Smooth muscle cell of the brain vasculature (primary cell): ENCODE measurements at regions not wholly inside any gene's neighbourhood (a gene's known extent, or its start where the extent isn't known, plus 50 kb on each side); places are given as distances from the start of the nearest gene placed in this dataset.

Experiments
- DNase-seq: peaks from one replicate; pipeline ENCODE4 v3.0.0-alpha.2; 2012; ENCODE audit warnings: low read depth, low spot score

DNA sequence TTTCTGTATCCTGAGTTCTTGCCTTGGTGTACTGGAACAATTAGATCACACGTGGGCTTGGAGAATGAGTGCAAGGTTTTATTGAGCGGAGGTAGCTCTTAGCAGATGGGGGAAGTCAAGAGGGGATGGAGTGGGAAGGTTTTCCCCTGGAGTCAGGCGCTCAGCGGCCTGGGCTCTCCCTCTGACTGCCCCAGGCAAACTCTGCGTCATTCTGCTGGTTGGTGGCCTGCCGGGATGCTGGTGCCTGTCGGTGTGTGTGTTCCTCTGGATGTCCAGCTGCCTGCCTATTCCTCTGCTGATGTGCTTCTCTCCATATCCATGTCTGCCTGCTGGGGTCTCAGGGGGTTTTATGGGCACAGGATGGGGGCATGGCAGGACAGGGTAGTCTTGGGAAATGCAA, 111.0 kb downstream of the TRIB2 start:
- DNase-seq: no peak

GRCh38 chr2:12828980-12829379, 112.2 kb downstream of the TRIB2 start:
- no peak for DNase-seq

- DNase-seq: no peak
These were observed 114.3 kb downstream of the TRIB2 start for GRCh38 chr2:12831016-12831415.

DNA sequence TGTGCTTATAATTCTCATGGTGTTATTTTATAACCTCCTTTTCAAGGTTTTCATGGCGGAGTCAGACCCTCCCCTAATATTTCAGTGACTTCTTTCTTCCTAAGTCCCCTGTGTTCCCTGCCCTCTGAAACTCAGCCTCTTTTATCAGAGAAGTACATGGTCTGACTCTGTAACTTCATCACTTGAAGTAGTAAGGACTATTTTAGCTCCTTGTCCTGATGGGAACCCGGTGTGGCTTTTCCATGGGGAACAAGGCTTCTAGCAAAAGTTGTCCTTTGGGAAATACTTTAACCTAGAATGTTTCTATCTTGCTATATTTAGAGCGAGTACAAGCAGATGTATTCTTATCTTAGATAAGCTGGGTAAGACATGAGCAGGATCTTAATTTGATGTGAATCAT, 117.5 kb downstream of the TRIB2 start:
- no peak for DNase-seq

- no peak for DNase-seq
These were observed 119.0 kb downstream of the TRIB2 start for GRCh38 chr2:12835733-12836132.

- no peak for DNase-seq
These were observed 122.6 kb downstream of the TRIB2 start for GRCh38 chr2:12839339-12839738.

GRCh38 chr2:12841021-12841420, 124.3 kb downstream of the TRIB2 start:
- DNase-seq: no peak

- DNase-seq: no peak
These were observed 126.2 kb downstream of the TRIB2 start for GRCh38 chr2:12842917-12843316.

DNA sequence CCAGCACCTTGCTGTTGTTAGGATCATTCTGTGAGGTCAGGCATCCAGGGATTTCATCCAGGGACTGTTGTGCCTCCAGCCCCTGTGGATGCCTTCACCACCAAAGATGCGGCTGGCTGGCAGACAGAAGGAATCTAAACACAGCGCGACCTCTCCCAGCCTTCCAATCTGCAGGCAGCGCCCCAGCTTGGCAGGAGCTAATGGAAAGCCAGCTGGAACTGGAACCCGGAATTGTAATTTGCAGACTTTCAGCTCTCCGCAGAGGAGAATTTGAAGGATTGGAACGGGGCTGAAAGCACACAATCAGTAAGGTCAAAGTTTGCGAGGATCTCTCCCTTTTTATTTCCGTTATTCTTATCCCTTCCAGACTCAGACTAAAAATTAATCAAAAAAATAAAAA, 127.8 kb downstream of the TRIB2 start:
- DNase-seq: no peak

GRCh38 chr2:12847694-12848575, 131.2 kb downstream of the TRIB2 start:
- no peak for DNase-seq

GRCh38 chr2:12852135-12852534, 135.4 kb downstream of the TRIB2 start:
- no peak for DNase-seq

DNA sequence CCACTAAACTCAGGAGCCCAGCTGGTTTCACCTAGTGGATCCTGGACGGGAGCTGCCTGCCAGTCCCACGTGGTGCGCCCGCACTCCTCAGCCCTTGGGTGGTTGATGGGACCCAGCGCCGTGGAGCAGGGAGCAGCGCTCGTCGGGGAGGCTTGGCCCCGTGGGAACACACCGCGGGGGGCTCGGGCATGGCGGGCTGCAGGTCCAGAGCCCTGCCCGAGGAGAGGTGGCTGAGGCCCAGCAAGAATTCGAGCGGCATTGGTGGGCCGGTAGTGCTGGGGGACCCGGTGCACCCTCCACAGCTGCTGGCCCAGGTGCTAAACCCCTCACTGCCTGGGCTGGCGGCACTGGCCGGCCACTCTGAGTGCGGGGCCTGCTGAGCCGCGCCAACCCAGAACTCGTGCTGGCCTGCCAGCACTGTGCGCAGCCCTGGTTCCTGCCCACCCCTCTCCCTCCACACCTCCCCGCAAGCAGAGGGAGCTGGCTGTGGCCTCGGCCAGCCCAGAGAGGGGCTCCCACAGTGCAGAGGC, 137.3 kb downstream of the TRIB2 start:
- no peak for DNase-seq

DNA sequence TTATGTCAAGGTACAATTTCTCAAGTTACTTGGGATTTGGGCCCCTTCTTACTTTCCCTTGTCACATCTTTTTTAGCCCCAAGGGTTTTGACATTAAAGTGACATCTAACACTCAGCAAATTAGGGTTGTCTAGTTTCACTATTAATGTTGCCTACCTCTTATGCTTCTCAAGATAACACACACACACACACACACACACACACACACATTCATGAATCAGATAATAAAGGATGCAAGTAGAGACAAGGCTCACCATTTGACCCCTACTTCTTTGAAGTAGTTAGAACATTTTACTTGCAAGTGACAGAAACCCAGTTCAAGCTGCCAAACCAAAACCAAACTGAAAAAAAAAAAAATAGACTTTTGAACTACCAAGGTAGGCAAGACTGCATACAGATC, 138.8 kb downstream of the TRIB2 start:
- DNase-seq: no peak

DNA sequence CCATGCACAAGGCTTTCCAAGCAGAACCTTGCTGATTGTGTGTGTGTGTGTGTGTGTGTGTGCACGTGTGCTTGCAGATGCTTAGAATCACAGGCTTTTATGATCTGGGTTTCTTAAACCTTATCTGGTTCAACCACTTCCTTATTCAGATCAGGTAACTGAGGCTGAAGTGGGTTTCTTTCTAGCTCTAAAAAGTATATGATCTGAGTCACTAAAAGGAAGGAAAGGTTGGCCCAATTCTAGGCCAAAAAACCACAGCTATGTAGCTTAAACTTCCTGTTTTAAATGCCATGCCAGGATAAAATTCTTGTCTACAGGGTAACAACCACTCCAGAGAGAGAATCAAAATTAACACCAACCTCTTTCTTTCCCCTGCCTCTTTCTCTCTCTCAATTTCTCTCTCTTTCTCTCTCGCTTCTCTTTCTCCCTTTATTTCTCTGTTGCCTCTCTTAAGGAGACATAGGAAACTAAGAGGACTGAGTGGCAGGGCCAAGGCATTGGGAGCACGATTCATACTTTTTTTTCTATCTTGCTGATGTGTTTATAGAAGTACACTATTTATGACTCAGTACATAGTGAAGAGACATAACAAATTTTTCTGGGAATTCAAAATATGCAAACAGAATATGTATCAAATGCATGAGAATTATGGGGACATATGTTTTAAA, 140.3 kb downstream of the TRIB2 start:
- DNase-seq: no peak

GRCh38 chr2:12857891-12858290, 141.2 kb downstream of the TRIB2 start:
- no peak for DNase-seq

DNA sequence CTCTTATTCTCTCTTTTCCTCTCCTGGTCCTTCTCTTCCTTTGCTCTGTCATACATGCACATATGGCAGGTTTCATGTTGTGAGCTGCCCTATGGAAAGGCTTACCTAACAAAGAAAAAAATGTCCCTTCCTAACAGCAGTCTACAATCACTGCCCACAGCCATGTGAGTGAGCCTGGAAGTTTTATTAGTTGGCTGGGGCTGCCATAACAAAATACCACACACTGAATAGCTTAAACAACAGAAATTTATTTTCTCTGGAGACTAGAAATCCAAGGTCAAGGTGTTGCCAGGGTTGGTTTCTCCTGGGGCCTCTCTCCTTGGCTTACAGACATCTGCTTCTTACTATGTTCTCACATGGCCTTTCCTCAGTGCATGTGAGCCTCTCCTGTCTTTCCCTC, 142.1 kb downstream of the TRIB2 start:
- no peak for DNase-seq

- no peak for DNase-seq
These were observed 144.7 kb downstream of the TRIB2 start for GRCh38 chr2:12861344-12861930.

- DNase-seq: no peak
These were observed 145.8 kb downstream of the TRIB2 start for GRCh38 chr2:12862541-12862940.

- DNase-seq: no peak
These were observed 147.2 kb downstream of the TRIB2 start for GRCh38 chr2:12863937-12864336.

DNA sequence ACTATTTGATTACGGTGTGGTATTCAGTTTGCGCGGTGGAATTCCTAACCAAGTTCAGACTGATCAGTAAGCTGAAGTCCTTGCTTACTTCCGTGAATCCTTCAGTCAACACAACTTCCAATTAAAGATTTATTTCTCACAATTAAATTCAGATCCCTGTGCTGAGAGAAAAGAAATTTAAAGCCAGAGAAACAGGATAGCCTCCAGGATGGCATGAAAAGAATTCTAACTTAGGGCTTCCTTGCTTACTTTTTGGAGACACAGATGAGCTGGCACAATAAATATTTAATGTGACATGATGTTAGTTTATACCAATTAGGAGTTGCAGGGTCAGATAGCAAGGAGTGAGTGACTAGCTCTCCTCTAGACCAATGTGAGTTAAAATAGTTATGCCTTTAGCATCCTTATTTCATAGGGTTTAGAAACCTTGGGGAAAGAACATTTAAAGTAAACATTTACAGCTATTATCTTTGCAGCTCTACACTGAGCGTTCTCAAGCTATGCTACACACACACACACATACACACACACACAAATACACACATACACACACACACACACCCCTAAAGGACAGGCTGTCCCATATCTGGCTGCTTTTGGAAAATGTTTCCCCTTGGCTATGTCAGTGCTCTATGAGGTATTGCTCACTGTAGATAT, 151.0 kb downstream of the TRIB2 start:
- DNase-seq: no peak

DNA sequence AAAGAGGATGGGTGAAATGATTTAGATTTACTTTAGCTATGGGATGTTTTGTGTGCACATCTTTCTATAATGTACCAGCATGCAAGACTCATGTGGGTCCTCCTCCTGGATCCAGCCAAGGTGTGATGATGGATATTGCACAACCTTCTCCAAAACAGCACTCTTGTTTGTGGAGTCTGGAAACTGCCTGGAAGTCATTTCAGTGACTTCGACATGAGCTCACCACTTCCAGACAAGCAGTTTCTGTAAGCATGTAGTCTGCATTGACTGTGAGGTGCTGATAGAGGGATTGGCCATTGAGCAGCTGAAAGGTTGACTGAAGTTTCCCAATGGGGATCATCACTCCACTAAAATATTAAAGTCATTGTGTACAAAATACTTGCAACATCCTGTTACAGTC, 154.0 kb downstream of the TRIB2 start:
- no peak for DNase-seq

DNA sequence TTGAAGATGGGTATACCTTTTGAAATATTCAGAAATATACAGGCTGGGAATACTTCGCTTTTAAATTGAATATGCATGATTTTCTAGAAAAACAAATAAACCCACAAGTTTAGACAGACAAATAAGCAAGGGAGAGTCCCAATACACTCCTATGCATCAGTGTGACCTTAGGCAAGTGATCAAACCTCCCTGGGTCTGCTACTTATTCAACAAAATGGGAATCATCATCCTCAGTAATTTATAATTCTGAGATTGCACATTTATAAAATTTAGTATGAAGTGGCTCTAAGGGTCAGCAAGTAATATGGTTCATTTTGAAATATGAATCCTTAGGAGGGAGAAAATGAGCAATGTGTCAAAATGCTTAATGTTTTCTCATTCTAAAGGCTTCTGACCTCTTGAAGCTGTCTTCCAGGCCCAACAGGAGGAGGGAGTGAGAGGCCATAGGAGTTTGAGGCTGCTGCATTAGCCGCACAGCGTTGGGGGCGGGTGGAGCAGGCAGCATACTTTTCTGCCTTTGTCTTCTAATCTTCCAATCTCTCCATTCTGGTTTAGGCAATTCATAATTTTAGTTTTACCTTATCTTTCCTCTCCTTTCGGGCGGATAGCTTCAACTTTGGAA, 155.1 kb downstream of the TRIB2 start:
- DNase-seq: no peak
